ENCODE measurements at regions not wholly inside any gene's neighbourhood (a gene's known extent, or its start where the extent isn't known, plus 50 kb on each side); places are given as distances from the start of the nearest gene placed in this dataset.

- DNase-seq, result peak; percentile 54
Observed at GRCh38 chr7:130912862-130913638, 179.0 kb upstream of the KLF14 start.

GRCh38 chr7:130913639-130914553 is 179.9 kb upstream of the KLF14 start:
- DNase-seq, result no peak

- DNase-seq, result no peak
Observed at GRCh38 chr7:130914554-130915294, 180.7 kb upstream of the KLF14 start.

- no peak for DNase-seq
Observed at GRCh38 chr7:130917669-130918128, 183.7 kb upstream of the KLF14 start.

- DNase-seq, result no peak
Observed at GRCh38 chr7:130918129-130919052, 184.4 kb upstream of the KLF14 start.

GRCh38 chr7:130919316-130920103 is 185.5 kb upstream of the KLF14 start:
- no peak for DNase-seq

GRCh38 chr7:130920122-130920521 is 186.1 kb upstream of the KLF14 start:
- no peak for DNase-seq

GRCh38 chr7:130921391-130922180 is 187.6 kb upstream of the KLF14 start:
- no peak for DNase-seq

GRCh38 chr7:130922206-130923112 is 188.5 kb upstream of the KLF14 start:
- no peak for DNase-seq

GRCh38 chr7:130923365-130923764 is 189.4 kb upstream of the KLF14 start:
- DNase-seq, result no peak

- no peak for DNase-seq
Observed at GRCh38 chr7:130923930-130924329, 189.9 kb upstream of the KLF14 start.

GRCh38 chr7:130925136-130925794 is 191.3 kb upstream of the KLF14 start:
- DNase-seq, result no peak

- DNase-seq, result no peak
Observed at GRCh38 chr7:130926001-130926691, 192.1 kb upstream of the KLF14 start.

- DNase-seq, result no peak
Observed at GRCh38 chr7:130927062-130927461, 193.1 kb upstream of the KLF14 start.

- no peak for DNase-seq
Observed at GRCh38 chr7:130927564-130927963, 193.6 kb upstream of the KLF14 start.

GRCh38 chr7:130929896-130930659 is 196.1 kb upstream of the KLF14 start:
- no peak for DNase-seq

- no peak for DNase-seq
Observed at GRCh38 chr7:130930681-130931080, 196.7 kb upstream of the KLF14 start.

All from GDM1 (cell line).